ENCODE measurements at regions not wholly inside any gene's neighbourhood (a gene's known extent, or its start where the extent isn't known, plus 50 kb on each side); places are given as distances from the start of the nearest gene placed in this dataset.
A peak's percentile ranks its signal among the peaks of the same experiment; 100 is the strongest.

DNA sequence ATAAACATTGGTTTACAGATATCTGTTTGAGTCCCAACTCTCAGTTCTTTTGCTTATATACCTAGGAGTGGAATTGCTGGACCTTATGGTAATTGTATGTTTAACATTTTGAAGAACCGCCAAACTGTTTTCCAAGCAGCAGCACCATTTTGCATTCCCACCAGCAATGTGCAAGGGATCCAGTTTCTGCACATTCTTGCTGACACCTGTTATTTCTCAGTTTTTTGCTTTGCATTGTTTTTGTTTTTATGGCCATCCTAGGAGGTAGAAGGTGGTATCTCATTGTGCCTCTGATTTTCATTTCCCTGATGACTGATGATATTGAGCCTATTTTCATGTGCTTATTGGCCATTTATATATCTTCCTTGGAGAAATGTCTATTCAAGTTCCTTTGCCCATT, 71.2 kb downstream of the MCFD2 start:
- no peak overlapping the region for H3K4me3 ChIP-seq
- in situ Hi-C loops (cut with MboI; ENCODE audit: low pct_ligation_motif_present in 1 of 4, low pct_unique_long_range_greater_than_20kb in 1 of 4, low sequenced_read_pairs in 3 of 4) (no loop called here), intact Hi-C loops (cut with DNase I; ENCODE audit: low total_unique reads) (no loop called here)
- DNase-seq, result no peak
- TF ChIP-seq, protein P1, sequence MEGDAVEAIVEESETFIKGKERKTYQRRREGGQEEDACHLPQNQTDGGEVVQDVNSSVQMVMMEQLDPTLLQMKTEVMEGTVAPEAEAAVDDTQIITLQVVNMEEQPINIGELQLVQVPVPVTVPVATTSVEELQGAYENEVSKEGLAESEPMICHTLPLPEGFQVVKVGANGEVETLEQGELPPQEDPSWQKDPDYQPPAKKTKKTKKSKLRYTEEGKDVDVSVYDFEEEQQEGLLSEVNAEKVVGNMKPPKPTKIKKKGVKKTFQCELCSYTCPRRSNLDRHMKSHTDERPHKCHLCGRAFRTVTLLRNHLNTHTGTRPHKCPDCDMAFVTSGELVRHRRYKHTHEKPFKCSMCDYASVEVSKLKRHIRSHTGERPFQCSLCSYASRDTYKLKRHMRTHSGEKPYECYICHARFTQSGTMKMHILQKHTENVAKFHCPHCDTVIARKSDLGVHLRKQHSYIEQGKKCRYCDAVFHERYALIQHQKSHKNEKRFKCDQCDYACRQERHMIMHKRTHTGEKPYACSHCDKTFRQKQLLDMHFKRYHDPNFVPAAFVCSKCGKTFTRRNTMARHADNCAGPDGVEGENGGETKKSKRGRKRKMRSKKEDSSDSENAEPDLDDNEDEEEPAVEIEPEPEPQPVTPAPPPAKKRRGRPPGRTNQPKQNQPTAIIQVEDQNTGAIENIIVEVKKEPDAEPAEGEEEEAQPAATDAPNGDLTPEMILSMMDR (IDR thresholded peaks at IDR 0.05), result no peak
- no peak for TF ChIP-seq EP300 (IDR thresholded peaks at IDR 0.05; ENCODE audit: low read depth)
- TF ChIP-seq POLR2A (IDR thresholded peaks at IDR 0.05), result no peak
- no peaks in the 10 kb centered on the region for H3K36me3 ChIP-seq
- peak overlapping the region in 2 of 4 donors; percentile 91 to 95 for H3K27ac ChIP-seq
- WGBS, 2 donors (ENCODE audit: low coverage in 1 of 2), result 96% methylated on average over 1 of the region's 1 CpG; no CpG with 5 or more reads in 1 of the 2 donors
- no peaks in the 10 kb centered on the region for H3K27me3 ChIP-seq
- H3K9me3 ChIP-seq, result no peaks in the 10 kb centered on the region
- H3K4me1 ChIP-seq, result peaks cover 36 to 49% (median 41%) of the 10 kb centered on the region in 4 donors

DNA sequence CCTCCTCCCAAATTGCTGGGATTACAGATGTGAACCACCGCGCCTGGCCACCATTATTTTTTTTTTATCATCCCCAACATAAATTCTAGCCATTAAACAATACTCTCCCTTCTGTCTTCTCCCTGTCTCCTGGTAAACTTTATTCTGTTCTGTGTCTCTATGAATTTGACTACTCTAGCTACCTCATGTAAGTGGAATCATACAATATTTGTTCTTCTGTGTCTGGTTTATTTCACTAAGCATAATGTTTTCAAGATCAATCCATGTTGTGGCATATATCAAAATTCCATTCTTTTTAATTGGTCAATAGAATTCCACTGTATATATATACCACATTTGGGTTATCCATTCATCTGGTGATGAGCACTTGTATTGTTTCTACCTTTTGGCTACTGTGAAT, 71.6 kb downstream of the MCFD2 start:
- Histone ChIP-seq H3K9me3 (no peaks in the 10 kb centered on the region), H3K36me3 (no peaks in the 10 kb centered on the region), H3K4me3 (no peak overlapping the region), H3K4me1 (peaks cover 32 to 45% (median 37%) of the 10 kb centered on the region in 4 donors), H3K27me3 (no peaks in the 10 kb centered on the region), H3K27ac (peak overlapping the region in 2 of 4 donors; percentile 17 to 91)
- in situ Hi-C loops (cut with MboI; ENCODE audit: low pct_ligation_motif_present in 1 of 4, low pct_unique_long_range_greater_than_20kb in 1 of 4, low sequenced_read_pairs in 3 of 4) (no loop called here), intact Hi-C loops (cut with DNase I; ENCODE audit: low total_unique reads) (no loop called here)
- 73 to 89% methylated on average over 2 of the region's 2 CpGs for WGBS, 2 donors (ENCODE audit: low coverage in 1 of 2)
- no peak for DNase-seq
- TF ChIP-seq POLR2A (IDR thresholded peaks at IDR 0.05) (no peak), POLR2AphosphoS5 (IDR thresholded peaks at IDR 0.05) (no peak), EP300 (IDR thresholded peaks at IDR 0.05; ENCODE audit: low read depth) (no peak)
- TF ChIP-seq, protein P1 (IDR thresholded peaks at IDR 0.05), result no peak

DNA sequence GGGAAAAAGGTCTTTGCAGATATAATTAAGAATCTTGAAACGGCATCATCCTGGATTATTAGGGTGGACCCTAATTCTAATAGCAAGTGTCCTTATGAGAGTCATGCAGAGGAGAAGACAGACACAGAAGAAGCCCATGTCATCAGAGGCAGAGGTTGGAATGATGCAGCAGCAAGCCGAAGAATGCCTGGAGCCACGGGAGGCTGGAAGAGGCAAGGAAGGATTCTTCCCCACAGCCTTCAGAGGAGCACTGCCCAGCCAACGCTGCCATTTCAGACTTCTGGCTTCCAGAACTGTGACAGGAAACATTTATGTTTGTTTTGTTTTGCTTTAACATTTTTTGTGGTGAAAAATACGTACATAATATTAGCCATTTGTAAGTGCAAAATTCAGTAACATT, 72.3 kb downstream of the MCFD2 start:
- TF ChIP-seq POLR2A (IDR thresholded peaks at IDR 0.05), result no peak
- no peak for TF ChIP-seq EP300 (IDR thresholded peaks at IDR 0.05; ENCODE audit: low read depth)
- TF ChIP-seq, protein P1 (IDR thresholded peaks at IDR 0.05), result no peak
- TF ChIP-seq POLR2AphosphoS5 (IDR thresholded peaks at IDR 0.05), result no peak
- Histone ChIP-seq H3K27ac (no peak overlapping the region), H3K27me3 (no peaks in the 10 kb centered on the region), H3K4me3 (no peak overlapping the region), H3K4me1 (peaks cover 24 to 38% (median 29%) of the 10 kb centered on the region in 4 donors), H3K9me3 (no peaks in the 10 kb centered on the region), H3K36me3 (no peaks in the 10 kb centered on the region)
- in situ Hi-C loops (cut with MboI; ENCODE audit: low pct_ligation_motif_present in 1 of 4, low pct_unique_long_range_greater_than_20kb in 1 of 4, low sequenced_read_pairs in 3 of 4) (no loop called here), intact Hi-C loops (cut with DNase I; ENCODE audit: low total_unique reads) (no loop called here)
- no peak for DNase-seq
- WGBS, 2 donors (ENCODE audit: low coverage in 1 of 2), result 71 to 77% methylated on average over 4 to 5 of the region's 5 CpGs

- Histone ChIP-seq H3K27ac (no peak overlapping the region), H3K36me3 (no peaks in the 10 kb centered on the region), H3K4me1 (peaks cover 20 to 33% (median 25%) of the 10 kb centered on the region in 4 donors), H3K27me3 (no peaks in the 10 kb centered on the region), H3K4me3 (no peak overlapping the region), H3K9me3 (no peaks in the 10 kb centered on the region)
- TF ChIP-seq, protein P1 (IDR thresholded peaks at IDR 0.05), result no peak
- 87 to 94% methylated on average over 3 to 7 of the region's 7 CpGs for WGBS, 2 donors (ENCODE audit: low coverage in 1 of 2)
- in situ Hi-C loops (cut with MboI; ENCODE audit: low pct_ligation_motif_present in 1 of 4, low pct_unique_long_range_greater_than_20kb in 1 of 4, low sequenced_read_pairs in 3 of 4), result no loop called here
- no peak for DNase-seq
- intact Hi-C loops (cut with DNase I; ENCODE audit: low total_unique reads), result no loop called here
Measured at GRCh38 chr2:46842876-46843275, 72.7 kb downstream of the MCFD2 start.
